GM18867 (cell line): ENCODE measurements at regions not wholly inside any gene's neighbourhood (a gene's known extent, or its start where the extent isn't known, plus 50 kb on each side); places are given as distances from the start of the nearest gene placed in this dataset.
"Not testable (repeated sequence)": the region's sequence is repeated elsewhere in the genome, so short reads cannot be mapped to it uniquely, and the experiment has no call there.

Experiments used
- ATAC-seq: cut with Tn5 transposase; IDR thresholded peaks from one replicate; pipeline ENCODE4 v1.9.1; 2021; ENCODE audit warnings: mild to moderate bottlenecking, moderate library complexity; ENCODE audit not compliant: unreplicated experiment

DNA sequence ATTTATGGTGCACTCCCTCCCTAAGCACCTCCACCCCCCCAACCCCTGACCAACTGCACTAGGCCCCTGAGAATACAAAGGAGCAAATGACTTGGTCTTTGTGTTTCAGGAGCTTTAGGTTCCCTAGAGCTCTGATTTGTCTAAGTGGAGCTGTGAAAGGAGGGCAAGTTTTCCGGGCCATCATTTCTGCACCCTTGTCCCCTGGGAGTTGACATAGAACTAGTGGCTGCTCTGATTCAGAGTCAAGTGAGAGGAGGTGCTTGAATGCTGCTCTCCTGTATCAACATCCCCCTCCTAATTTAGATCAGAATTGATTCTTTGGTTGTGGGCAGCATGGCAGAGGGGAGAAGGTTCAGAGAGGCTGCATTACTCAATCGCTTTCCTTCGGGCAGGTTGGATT lies 391.6 kb downstream of the KCNRG start:
- no peak for ATAC-seq

DNA sequence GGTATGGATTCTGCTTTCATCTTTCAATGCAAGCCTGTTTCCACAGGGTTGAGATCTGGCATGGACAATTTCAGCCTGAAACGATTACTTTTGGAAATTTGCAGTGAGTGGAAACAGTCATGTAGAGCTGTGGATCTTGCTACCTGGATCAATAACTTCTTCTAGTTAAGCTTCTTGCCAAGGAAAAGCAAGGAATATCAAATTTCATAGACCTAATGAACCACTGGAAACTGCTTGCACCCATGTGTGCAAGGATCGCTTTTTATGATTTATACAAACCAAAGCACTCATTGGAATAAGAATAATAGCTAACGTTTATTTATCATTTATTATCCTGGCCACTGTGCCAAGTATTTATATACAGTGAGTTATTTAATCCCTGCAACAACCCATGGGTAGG lies 392.8 kb downstream of the KCNRG start:
- no peak for ATAC-seq

DNA sequence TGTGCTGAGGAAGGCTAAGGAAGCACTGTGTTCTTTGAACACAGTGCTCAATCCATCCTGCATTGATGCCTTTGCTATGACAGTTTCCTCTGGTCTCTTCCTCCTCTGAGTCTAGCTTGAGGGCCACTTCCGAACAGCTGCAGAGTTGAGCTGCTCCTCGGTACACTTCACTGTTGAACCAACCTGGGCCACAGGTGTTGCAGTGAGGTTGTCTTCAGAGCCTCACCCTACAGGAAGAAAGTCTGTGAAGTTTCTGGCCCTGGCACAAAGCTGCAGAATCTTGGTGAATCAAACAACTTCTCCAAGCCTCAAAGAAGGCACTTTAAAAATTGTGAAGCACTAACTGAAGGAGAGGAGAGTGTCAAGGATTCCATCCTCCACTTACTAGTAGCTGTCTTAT lies 394.0 kb downstream of the KCNRG start:
- ATAC-seq: no peak

DNA sequence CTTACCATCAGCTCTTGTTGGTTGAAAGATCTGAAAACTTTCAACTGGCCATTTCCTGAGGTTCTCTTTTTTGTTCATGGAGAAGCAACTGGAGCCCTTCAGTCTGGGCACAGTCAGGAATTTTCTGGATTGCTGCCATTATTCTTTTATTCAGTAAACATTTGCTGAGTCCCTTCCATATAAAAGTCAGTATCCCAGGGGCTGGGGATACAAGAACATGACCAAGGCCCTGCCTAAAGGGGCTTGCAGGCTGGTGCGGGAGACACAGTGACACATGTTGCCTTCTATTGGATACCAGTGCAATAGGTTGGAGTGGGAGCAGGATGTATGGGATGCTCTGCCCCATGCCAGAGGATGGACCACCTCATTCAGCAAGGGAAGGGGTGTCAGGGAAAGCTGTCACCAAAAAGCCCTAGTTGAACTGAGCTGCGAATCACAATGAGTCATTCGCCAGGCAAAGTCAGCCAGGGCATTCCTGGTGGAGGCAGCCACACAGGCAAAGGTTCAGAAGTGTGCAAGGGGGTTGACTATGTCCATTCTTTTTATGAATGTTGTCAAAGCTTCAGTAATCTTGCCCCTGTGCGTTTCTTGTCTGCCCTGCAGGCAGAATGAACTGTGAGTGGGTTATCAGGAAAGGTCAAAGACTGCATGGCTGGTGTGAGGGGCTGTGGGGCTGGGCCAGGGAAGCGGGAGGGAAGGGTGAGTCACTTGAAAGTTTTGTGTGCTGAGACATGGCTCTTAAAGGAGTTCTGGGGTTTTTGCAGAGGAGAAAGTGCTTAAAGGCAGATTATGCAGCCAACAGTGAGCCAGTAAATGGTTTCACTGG lies 395.9 kb downstream of the KCNRG start:
- no peak for ATAC-seq

DNA sequence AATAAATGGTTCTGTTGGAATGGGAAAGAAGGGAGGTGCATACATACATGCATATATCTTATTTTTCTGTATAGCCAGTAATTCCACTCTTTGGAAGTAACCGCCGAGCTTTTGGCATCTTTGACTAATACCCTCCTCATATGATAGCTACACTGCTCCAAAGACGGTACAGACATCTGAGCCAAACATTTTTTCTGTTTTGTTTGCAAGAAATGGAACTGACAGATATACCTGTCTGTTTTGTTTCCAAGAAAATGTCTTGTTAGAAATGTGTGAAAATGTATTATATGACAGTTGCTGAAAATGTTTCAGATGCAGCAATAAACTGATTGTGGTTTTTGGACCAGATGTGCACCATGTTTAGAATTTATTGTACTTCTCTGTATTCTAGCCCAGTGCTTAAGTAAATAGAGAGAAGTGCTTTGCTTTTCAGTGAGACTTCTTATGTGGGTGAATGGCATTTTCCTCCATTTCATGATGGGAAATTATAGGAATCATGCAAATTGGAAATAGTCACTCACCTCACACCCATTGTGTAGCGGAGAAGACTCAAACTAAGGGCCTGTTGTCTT lies 396.9 kb downstream of the KCNRG start:
- no peak for ATAC-seq

DNA sequence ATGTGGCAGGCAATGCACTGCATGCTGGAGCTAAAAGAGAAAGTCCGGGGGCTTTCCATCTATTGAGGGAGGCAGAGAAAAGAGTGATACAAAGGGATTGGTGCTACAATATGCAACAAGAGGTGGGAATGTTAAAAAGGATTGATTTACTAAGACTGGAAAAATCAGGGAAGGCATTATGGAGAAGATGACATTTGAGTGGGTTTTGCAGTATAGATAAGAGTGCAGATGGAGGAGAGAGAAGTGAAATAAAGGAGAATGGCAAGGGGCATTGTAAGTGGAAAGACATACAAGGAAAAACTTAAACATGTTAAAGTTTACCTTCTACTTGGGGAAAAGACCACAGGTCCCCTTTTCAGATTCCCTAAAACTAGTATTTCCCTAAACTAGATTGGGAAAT lies 399.4 kb downstream of the KCNRG start:
- ATAC-seq: no peak

DNA sequence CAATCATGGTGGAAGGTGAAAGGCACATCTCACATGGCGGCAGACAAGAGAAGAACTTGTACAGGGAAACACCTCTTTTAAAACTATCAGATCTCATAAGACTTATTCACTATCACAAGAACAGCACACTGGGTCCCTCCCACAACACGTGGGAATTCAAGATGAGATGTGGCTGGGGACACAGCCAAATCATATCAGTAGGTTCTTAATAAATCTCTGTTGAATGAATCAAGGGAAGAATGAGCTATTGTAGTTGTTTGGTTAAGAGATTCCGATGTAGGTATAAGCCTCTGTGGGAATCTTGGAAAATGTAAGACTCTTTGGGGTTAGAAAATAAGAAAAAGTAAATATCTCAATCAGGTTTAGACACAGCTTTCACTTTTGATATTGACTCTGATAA lies 400.2 kb downstream of the KCNRG start:
- ATAC-seq: no peak

DNA sequence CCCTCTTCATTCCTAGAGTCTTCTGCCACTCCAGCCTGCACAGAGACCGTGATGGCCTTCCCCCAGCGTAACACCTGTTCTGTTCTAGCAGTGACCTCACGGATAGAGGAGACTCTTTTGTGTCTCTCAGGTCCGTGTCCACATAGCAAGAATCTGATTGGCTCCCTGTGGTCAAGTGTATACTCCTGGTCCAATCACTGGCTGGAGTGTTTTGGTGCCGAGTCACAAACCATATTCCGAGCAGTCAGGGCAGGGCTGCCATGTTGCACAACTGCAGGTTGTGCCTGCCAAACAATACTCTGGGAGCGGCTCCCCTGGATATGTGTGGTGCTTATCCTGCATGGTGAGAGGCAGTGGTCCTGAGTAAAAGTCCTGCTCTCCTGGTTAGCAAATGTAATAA lies 402.4 kb downstream of the KCNRG start:
- no peak for ATAC-seq

DNA sequence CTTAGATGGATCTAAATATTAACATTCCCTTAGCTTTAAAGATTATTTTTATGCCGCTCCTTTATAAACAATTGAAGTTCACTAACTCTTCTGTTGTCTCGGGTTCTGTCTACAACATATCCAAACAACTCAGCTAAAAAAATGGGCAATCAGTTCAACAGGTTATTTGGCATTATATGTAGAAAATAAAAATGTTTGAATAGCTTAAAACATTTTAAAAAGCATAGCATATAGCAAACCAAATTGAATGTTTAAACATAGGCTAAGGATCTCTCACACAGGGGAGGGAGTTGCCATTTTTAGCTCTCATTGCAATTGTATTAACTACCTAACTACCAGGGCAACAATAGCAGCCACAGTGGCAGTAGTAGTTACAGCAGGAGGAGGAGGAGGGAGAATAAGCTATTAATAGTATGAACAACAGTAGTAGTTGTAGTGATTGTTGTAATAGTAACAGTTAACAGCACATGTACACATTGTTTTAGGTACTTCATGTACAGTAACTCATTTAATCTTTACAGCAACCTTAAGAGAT lies 404.2 kb downstream of the KCNRG start:
- ATAC-seq: no peak

GRCh38 chr13:50419896-50420295 lies 404.7 kb downstream of the KCNRG start:
- ATAC-seq: no peak

- ATAC-seq: no peak
These were observed 405.7 kb downstream of the KCNRG start for GRCh38 chr13:50420718-50421472.

DNA sequence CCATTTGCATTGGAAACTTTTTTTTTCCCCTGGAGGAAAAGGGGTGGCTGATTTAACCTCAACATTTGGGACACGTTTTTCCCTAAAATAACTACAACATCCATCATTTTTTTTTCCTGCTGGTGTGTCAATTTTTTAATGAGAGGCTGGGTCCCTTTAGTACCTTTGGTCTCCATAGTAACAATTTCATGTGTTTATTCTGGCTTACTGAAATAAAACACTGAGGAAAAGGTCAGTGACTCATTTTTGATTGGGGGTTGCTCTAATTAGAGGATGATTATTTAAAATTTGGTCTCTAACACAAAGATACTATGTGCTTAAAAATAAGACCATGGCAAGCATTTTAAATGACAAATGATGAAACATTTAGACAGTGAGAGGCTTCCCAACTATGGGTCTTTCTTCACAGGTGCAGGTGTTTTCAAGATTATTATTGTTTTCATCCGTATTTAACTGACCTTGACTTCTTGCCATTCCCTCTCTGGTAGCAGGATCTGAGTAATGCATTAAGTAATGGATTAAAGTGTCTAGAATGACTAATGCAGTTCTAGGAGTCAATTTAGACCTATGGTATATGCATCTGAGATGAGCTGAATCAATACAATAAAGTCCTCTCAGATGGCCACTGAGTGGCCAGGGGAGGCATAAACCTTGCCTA lies 406.4 kb downstream of the KCNRG start:
- ATAC-seq: no peak

- ATAC-seq: no peak
These were observed 407.2 kb downstream of the KCNRG start for GRCh38 chr13:50422181-50423148.

- no peak for ATAC-seq
These were observed 409.7 kb downstream of the KCNRG start for GRCh38 chr13:50424993-50425392.

- ATAC-seq: peak; percentile 47
These were observed 410.5 kb downstream of the KCNRG start for GRCh38 chr13:50425772-50426171.

DNA sequence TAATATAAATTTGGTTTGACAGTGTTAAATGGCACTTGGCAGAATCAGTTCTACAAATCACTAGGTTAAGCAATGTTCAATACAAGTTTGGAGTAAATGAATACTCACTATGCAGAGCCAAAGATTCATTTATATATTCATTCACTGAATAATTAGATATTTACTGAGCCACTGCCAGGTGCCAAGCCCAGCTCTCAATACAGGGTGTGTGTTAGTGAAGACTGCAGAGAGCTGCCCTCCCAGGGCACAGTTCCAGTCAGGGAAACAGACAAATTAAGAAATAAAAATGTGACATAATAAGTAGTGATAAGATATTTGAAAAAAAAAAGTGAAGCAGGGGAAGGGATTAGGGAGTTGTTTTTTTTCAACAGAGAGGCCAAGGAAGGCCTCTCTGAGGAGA lies 411.7 kb downstream of the KCNRG start:
- ATAC-seq: no peak

DNA sequence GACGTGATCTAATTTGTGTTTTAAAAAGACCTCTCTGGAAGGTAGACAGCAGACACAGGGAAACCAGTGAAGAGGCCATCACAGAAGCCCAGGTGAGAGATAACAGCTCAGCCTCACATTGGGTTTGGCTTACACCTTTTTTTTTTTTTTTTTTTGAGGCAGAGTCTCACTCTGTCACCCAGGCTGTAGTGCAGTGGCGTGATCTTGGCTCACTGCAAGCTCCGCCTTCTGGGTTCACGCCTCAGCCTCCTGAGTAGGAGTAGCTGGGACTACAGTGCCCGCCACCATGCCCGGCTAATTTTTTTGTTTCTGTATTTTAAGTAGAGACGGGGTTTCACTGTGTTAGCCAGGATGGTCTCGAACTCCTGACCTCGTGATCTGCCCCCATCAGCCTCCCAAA lies 412.3 kb downstream of the KCNRG start:
- not testable (repeated sequence) for ATAC-seq

DNA sequence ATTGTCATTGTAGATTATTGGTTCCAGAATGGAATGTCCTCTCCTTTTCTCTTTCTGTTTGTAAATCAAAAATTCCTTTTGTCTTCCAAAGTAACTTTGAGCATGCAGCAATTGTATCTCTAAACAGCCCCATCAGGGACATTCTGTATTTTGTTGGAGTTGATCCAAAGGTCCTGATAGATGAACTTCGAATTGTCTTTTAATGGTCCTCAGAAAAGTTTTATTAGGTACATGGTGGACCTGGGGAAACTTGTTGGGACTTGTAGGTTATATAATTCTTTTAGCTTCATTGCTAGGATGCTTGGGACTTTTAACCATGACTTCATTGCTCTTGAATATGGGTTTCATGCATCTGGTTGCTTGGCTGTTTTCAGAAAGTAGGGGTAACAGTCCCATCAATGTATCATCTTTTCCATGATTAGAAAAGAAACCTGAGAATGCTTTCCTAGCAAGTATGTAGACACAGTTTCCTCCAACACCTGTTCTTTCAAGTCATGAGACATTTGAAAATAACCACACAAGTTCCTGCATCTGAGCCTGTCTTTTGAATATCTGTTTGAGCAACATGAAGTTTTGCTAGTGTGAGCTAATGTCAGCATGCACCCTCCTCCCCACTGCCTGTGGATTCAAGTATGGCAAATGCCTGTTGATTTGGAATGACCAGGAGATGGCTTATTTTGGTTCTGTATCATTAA lies 413.1 kb downstream of the KCNRG start:
- ATAC-seq: no peak

DNA sequence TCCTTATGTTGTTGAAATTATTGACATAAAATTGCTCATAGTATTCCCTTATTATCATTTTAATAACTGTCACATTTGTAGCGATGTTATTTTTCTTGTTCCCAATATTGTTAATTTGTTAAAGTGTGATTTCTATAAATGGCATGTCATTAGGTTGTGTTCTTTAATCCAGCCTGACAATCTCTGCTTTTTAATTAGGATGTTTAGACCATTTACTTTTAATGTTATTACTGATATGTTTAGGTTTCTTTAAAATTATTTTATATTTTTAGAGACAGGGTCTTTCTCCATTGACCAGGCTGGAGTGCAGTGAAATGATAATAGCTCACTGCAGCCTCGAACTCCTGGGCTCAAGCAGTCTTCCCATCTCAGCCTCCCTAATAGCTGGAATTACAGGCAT lies 408.5 kb downstream of the DLEU7 start:
- ATAC-seq: no peak
